Keratinocyte (primary cell): ENCODE measurements at regions not wholly inside any gene's neighbourhood (a gene's known extent, or its start where the extent isn't known, plus 50 kb on each side); places are given as distances from the start of the nearest gene placed in this dataset.

Source experiments
- DNase-seq: peaks from one replicate; pipeline ENCODE4 v3.0.0-alpha.2; 2011; ENCODE audit warnings: low read depth, missing footprints, low spot score
- FAIRE-seq: peaks from 2 replicates; lab custom pipeline; 2011; peaks lifted over from hg19 to GRCh38; lab: Jason Lieb, UNC
- H2AFZ ChIP-seq: 2 replicates; pipeline ENCODE4 v1.6.0; 2012; ENCODE audit warnings: low read length, control low read depth, inconsistent platforms; ENCODE audit not compliant: control insufficient read depth
- H3K27ac ChIP-seq: 2 replicates; pipeline ENCODE4 v1.5.1; 2011; ENCODE audit warnings: low read length; ENCODE audit not compliant: control insufficient read depth, insufficient read depth
- H3K27me3 ChIP-seq: 3 replicates; pipeline ENCODE4 v1.6.0; 2011; ENCODE audit warnings: low read length; ENCODE audit not compliant: control insufficient read depth, insufficient read depth; ENCODE audit errors: extremely low read depth
- H3K36me3 ChIP-seq, 2 experiments: 2 replicates in 1 of 2; 3 replicates in 1 of 2; pipeline ENCODE4 v1.5.1; 2011; ENCODE audit warnings: low read length in 2 of 2, mild to moderate bottlenecking in 1 of 2; ENCODE audit not compliant: control insufficient read depth in 2 of 2, insufficient read depth in 2 of 2; ENCODE audit errors: extremely low read depth in 1 of 2
- H3K4me1 ChIP-seq: 3 replicates; pipeline ENCODE4 v1.5.1; 2011; ENCODE audit warnings: low read length; ENCODE audit not compliant: control insufficient read depth, insufficient read depth; ENCODE audit errors: extremely low read depth
- H3K4me2 ChIP-seq: 3 replicates; pipeline ENCODE4 v1.6.0; 2011; ENCODE audit warnings: low read depth, low read length; ENCODE audit not compliant: control insufficient read depth, insufficient read depth; ENCODE audit errors: extremely low read depth
- H3K4me3 ChIP-seq, 3 experiments: fragments of 200-600 bp in 1 of 3; sonication (generic) in 1 of 3; 2 replicates in 2 of 3; 3 replicates in 1 of 3; pipeline ENCODE4 v1.5.1; 2011 to 2016; ENCODE audit warnings: low read length in 3 of 3, mild to moderate bottlenecking in 3 of 3, control low read depth in 2 of 3, inconsistent platforms in 1 of 3, low read depth in 1 of 3, mixed read lengths in 1 of 3, mixed run types in 1 of 3, moderate library complexity in 1 of 3; ENCODE audit not compliant: control insufficient read depth in 2 of 3, insufficient read depth in 2 of 3; ENCODE audit errors: extremely low read depth in 1 of 3
- H3K79me2 ChIP-seq: 2 replicates; pipeline ENCODE4 v1.6.0; 2012; ENCODE audit warnings: low read length; ENCODE audit not compliant: control insufficient read depth, insufficient read depth
- H3K9ac ChIP-seq: 3 replicates; pipeline ENCODE4 v1.6.0; 2011; ENCODE audit warnings: low read length; ENCODE audit not compliant: control insufficient read depth, insufficient read depth; ENCODE audit errors: extremely low read depth
- H3K9me1 ChIP-seq: 3 replicates; pipeline ENCODE4 v1.6.0; 2011; ENCODE audit warnings: low read length; ENCODE audit not compliant: control insufficient read depth, insufficient read depth; ENCODE audit errors: extremely low read depth
- H3K9me3 ChIP-seq: 2 replicates; pipeline ENCODE4 v1.5.1; 2012; ENCODE audit warnings: low read depth, low read length; ENCODE audit not compliant: control insufficient read depth
- H4K20me1 ChIP-seq: 3 replicates; pipeline ENCODE4 v1.6.0; 2011; ENCODE audit warnings: low read length; ENCODE audit not compliant: control insufficient read depth, insufficient read depth; ENCODE audit errors: extremely low read depth
- CTCF ChIP-seq, 3 experiments: IDR thresholded peaks in 1 of 3; conservative IDR thresholded peaks in 1 of 3; optimal IDR thresholded peaks in 1 of 3; 2 replicates in 2 of 3; 3 replicates in 1 of 3; pipeline versions ENCODE3 to v1.5.1; 2011; ENCODE audit warnings: low read length in 3 of 3, mild to moderate bottlenecking in 3 of 3, moderate library complexity in 2 of 3, control low read depth in 1 of 3, inconsistent platforms in 1 of 3; ENCODE audit not compliant: insufficient read depth in 2 of 3; ENCODE audit errors: extremely low read depth in 1 of 3
- EZH2 ChIP-seq: IDR thresholded peaks from one replicate; pipeline ENCODE4 v1.6.1; 2012; ENCODE audit warnings: inconsistent platforms, mild to moderate bottlenecking, low read length, moderate library complexity
- dilution Hi-C: fragments of 300-500 bp; cut with MboI; formaldehyde crosslinking; loops from one replicate; pipeline ENCODE4 v1.7.0; 2020; ENCODE audit warnings: low sequenced_read_pairs; ENCODE audit not compliant: extremely low pct_ligation_motif_present

- FAIRE-seq: peak; percentile 48
- dilution Hi-C loops: no loop called here
- Histone ChIP-seq H2AFZ (no peak overlapping the region), H3K9me1 (no peaks in the 10 kb centered on the region), H3K4me1 (no peaks in the 10 kb centered on the region), H3K79me2 (no peaks in the 10 kb centered on the region), H4K20me1 (no peaks in the 10 kb centered on the region), H3K9ac (no peak overlapping the region), H3K4me3 (no peak overlapping the region), H3K27ac (no peak overlapping the region), H3K4me2 (no peak overlapping the region), H3K36me3 (no peaks in the 10 kb centered on the region), H3K9me3 (no peaks in the 10 kb centered on the region), H3K27me3 (no peaks in the 10 kb centered on the region)
- peak; percentile 4 for DNase-seq
- peak; percentile 24 to 60 (median 29) for TF ChIP-seq CTCF (optimal IDR thresholded peaks at IDR 0.05 in 1 of 3, IDR thresholded peaks at IDR 0.05 in 1 of 3, conservative IDR thresholded peaks at IDR 0.05 in 1 of 3; ENCODE audit: extremely low read depth in 1 of 3, insufficient read depth in 2 of 3, low read length in 3 of 3)
- no peak for TF ChIP-seq EZH2
Observed at GRCh38 chr6:10030942-10031537, 383.8 kb downstream of the TFAP2A start.

GRCh38 chr6:10028222-10028621 is 386.7 kb downstream of the TFAP2A start:
- Histone ChIP-seq H3K4me2 (no peak overlapping the region), H3K9me1 (no peaks in the 10 kb centered on the region), H3K79me2 (no peaks in the 10 kb centered on the region), H3K4me1 (no peaks in the 10 kb centered on the region), H3K9me3 (no peaks in the 10 kb centered on the region), H3K27me3 (no peaks in the 10 kb centered on the region), H3K9ac (no peak overlapping the region), H4K20me1 (no peaks in the 10 kb centered on the region), H3K36me3 (no peaks in the 10 kb centered on the region), H3K27ac (no peak overlapping the region), H3K4me3 (no peak overlapping the region), H2AFZ (no peak overlapping the region)
- FAIRE-seq (no peak), DNase-seq (no peak)
- dilution Hi-C loops: no loop called here
- TF ChIP-seq EZH2 (no peak), CTCF (optimal IDR thresholded peaks at IDR 0.05 in 1 of 3, IDR thresholded peaks at IDR 0.05 in 1 of 3, conservative IDR thresholded peaks at IDR 0.05 in 1 of 3; ENCODE audit: extremely low read depth in 1 of 3, insufficient read depth in 2 of 3, low read length in 3 of 3) (no peak)
